K562 (cell line): ENCODE measurements at regions not wholly inside any gene's neighbourhood (a gene's known extent, or its start where the extent isn't known, plus 50 kb on each side); places are given as distances from the start of the nearest gene placed in this dataset.

Source experiments
- ATAC-seq: fragments of 200-7000 bp; cut with Tn5 transposase; 3 replicates; pipeline ENCODE4 v1.9.1; 2020; ENCODE audit warnings: moderate library complexity
- BruUV-seq: library from RNA; stranded (reverse); fragments of 400-500 nt; replicated peaks from 2 replicates; lab custom pipeline; 2021; lab: Mats Ljungman, UMichigan
- CTCF ChIA-PET: fragments of 300-600 bp; formaldehyde crosslinking; extraction: SDS; loops from one replicate; lab custom pipeline; 2021; ENCODE audit warnings: low intra/inter-chr PET ratio; lab: Yijun Ruan, JAX
- POLR2A ChIA-PET: fragments of 300-600, 350-650 bp; sonication (Branson Sonifier 250); formaldehyde crosslinking; extraction: SDS; loops from one replicate; lab custom pipeline; 2021; ENCODE audit warnings: antibody characterized with exemption, inconsistent platforms; lab: Yijun Ruan, JAX
- DNase-seq, 4 experiments: peaks; one replicate each; pipeline versions ENCODE4 v3.0.0 to v3.0.0-alpha.2; 2011 to 2018; ENCODE audit warnings: low spot score in 3 of 4, mixed read lengths in 3 of 4; ENCODE audit errors: extremely low read depth in 1 of 4
- FAIRE-seq: peaks from 2 replicates; lab custom pipeline; 2011; peaks lifted over from hg19 to GRCh38; lab: Jason Lieb, UNC
- H2AFZ ChIP-seq: 2 replicates; pipeline ENCODE4 v1.6.0; 2011; ENCODE audit warnings: low read depth, low read length, control low read depth, inconsistent platforms
- H3K27ac ChIP-seq: fragments of 200-600 bp; 3 replicates; pipeline ENCODE4 v1.8.0; 2011; ENCODE audit warnings: low read depth, mild to moderate bottlenecking, control low read depth, inconsistent platforms, low read length, moderate library complexity, mixed read lengths; ENCODE audit errors: extremely low read depth
- H3K27me3 ChIP-seq, 2 experiments: fragments of 300-600 bp in 1 of 2; 2 replicates in 1 of 2; 3 replicates in 1 of 2; pipeline versions ENCODE4 v1.6.0 to v1.8.0; 2011; ENCODE audit warnings: inconsistent platforms in 2 of 2, low read length in 2 of 2, mild to moderate bottlenecking in 1 of 2, mixed read lengths in 1 of 2, moderate library complexity in 1 of 2; ENCODE audit not compliant: control insufficient read depth in 2 of 2, insufficient read depth in 2 of 2
- H3K36me3 ChIP-seq: fragments of 300-600 bp; 3 replicates; pipeline ENCODE4 v1.8.0; 2011; ENCODE audit warnings: mild to moderate bottlenecking, low read length, inconsistent platforms; ENCODE audit not compliant: control insufficient read depth, insufficient read depth
- H3K4me1 ChIP-seq, 2 experiments: fragments of 200-600 bp in 1 of 2; replicated peaks in 1 of 2; 2 replicates in 1 of 2; 3 replicates in 1 of 2; pipeline versions ENCODE4 v1.5.1 to v1.8.0; 2011; ENCODE audit warnings: inconsistent platforms in 2 of 2, low read length in 2 of 2, mild to moderate bottlenecking in 1 of 2, mixed read lengths in 1 of 2, moderate library complexity in 1 of 2; ENCODE audit not compliant: control insufficient read depth in 2 of 2, insufficient read depth in 2 of 2
- H3K4me2 ChIP-seq: 2 replicates; pipeline ENCODE4 v1.6.1; 2011; ENCODE audit warnings: low read length, control low read depth, inconsistent platforms, mixed read lengths; ENCODE audit not compliant: insufficient read depth
- H3K4me3 ChIP-seq: fragments of 200-600 bp; sonication (generic), shearing (Covaris generic); 2 replicates; pipeline ENCODE4 v1.5.1; 2016; ENCODE audit warnings: control low read depth, inconsistent platforms
- H3K79me2 ChIP-seq: fragments of 200-600 bp; 3 replicates; pipeline ENCODE4 v1.8.0; 2011; ENCODE audit warnings: low read length, inconsistent platforms; ENCODE audit not compliant: control insufficient read depth, insufficient read depth
- H3K9ac ChIP-seq, 2 experiments: 2 replicates each; pipeline versions ENCODE4 v1.6.0 to v1.6.1; 2011; ENCODE audit warnings: low read depth in 2 of 2, low read length in 2 of 2, control low read depth in 1 of 2, inconsistent platforms in 1 of 2, mild to moderate bottlenecking in 1 of 2, mixed read lengths in 1 of 2; ENCODE audit not compliant: insufficient read depth in 1 of 2
- H3K9me1 ChIP-seq: one replicate; pipeline ENCODE4 v1.6.0; 2011; ENCODE audit warnings: inconsistent platforms, mild to moderate bottlenecking, low read length, moderate library complexity; ENCODE audit not compliant: control insufficient read depth, insufficient read depth
- H3K9me3 ChIP-seq: replicated peaks from 2 replicates; pipeline ENCODE4 v1.5.1; 2011; ENCODE audit warnings: low read depth, low read length, inconsistent platforms; ENCODE audit not compliant: control insufficient read depth, insufficient read depth
- H4K20me1 ChIP-seq: replicated peaks from 2 replicates; pipeline ENCODE4 v1.6.1; 2011; ENCODE audit warnings: low read length, inconsistent platforms, mixed read lengths; ENCODE audit not compliant: control insufficient read depth, insufficient read depth
- CBX8 ChIP-seq: fragments of 200-600 bp; sonication (generic); IDR thresholded peaks from 2 replicates; pipeline ENCODE4 v1.6.1; 2012; ENCODE audit warnings: borderline replicate concordance, mixed run types, low read depth, mild to moderate bottlenecking, moderate library complexity, mixed read lengths, low read length, control low read depth, inconsistent platforms; ENCODE audit not compliant: poor library complexity, severe bottlenecking; ENCODE audit errors: extremely low read depth
- CXXC5 ChIP-seq: fragments of 250-450 bp; sonication (Bioruptor Pico); IDR thresholded peaks from 2 replicates; pipeline ENCODE4 v1.8.0; 2022; ENCODE audit warnings: inconsistent platforms, mild to moderate bottlenecking, moderate library complexity
- ETV6 ChIP-seq, 3 experiments: fragments of 150-350 bp in 1 of 3; sonication (generic) in 1 of 3; formaldehyde crosslinking in 1 of 3; IDR thresholded peaks; 2 replicates each; pipeline versions ENCODE4 v1.6.1 to v1.8.0; 2014 to 2022; ENCODE audit warnings: borderline replicate concordance in 2 of 3, low read depth in 2 of 3, antibody characterized with exemption in 1 of 3, low read length in 1 of 3, mild to moderate bottlenecking in 1 of 3, missing genetic modification reagents in 1 of 3
- FIP1L1 ChIP-seq: fragments of 200-400 bp; formaldehyde crosslinking; IDR thresholded peaks from 2 replicates; pipeline ENCODE4 v1.6.1; 2018; ENCODE audit warnings: mild to moderate bottlenecking, low read depth, low read length; ENCODE audit not compliant: poor library complexity, severe bottlenecking
- NELFE ChIP-seq: IDR thresholded peaks from 2 replicates; pipeline ENCODE4 v1.6.1; 2011; ENCODE audit warnings: mild to moderate bottlenecking; ENCODE audit not compliant: insufficient read depth, insufficient read length
- NR3C1 ChIP-seq: sonication (generic); formaldehyde crosslinking; IDR thresholded peaks from 2 replicates; pipeline ENCODE4 v1.8.1; 2022; ENCODE audit warnings: missing genetic modification reagents
- SMC3 ChIP-seq: conservative IDR thresholded peaks from 2 replicates; pipeline ENCODE4 v1.6.1; 2011; ENCODE audit warnings: low read depth, low read length, improper control_type of control experiment; ENCODE audit not compliant: insufficient read depth
- ZNF280A ChIP-seq: fragments of 450-650 bp; IDR thresholded peaks from 2 replicates; pipeline ENCODE4 v1.6.1; 2018; ENCODE audit warnings: mild to moderate bottlenecking, low read depth; ENCODE audit not compliant: partially characterized antibody
- ZNF324 ChIP-seq: fragments of 250-450 bp; sonication (Bioruptor Pico); IDR thresholded peaks from 2 replicates; pipeline ENCODE4 v1.4.0; 2020; ENCODE audit warnings: mild to moderate bottlenecking
- ZNF583 ChIP-seq: fragments of 250-450 bp; sonication (Bioruptor Pico); IDR thresholded peaks from 2 replicates; pipeline ENCODE4 v1.4.0; 2020
- ZNF764 ChIP-seq: fragments of 250-450 bp; sonication (Bioruptor Pico); IDR thresholded peaks from 2 replicates; pipeline ENCODE4 v1.4.0; 2020; ENCODE audit warnings: low read depth, mild to moderate bottlenecking, moderate library complexity
- WGBS: fragments of 100-300 bp; shearing (Covaris generic); methylation state at CpG from one replicate; pipeline ENCODE4 v1.1.6; 2016; ENCODE audit warnings: low coverage, mixed read lengths; ENCODE audit not compliant: insufficient coverage; ENCODE audit errors: missing lambda C conversion rate; 5-methylcytosine and 5-hydroxymethylcytosine counted together
- in situ Hi-C: fragments of 300-500 bp; cut with MboI; formaldehyde crosslinking; loops from 4 replicates; pipeline ENCODE4 v1.15.0; 2018; ENCODE audit warnings: inconsistent platforms, mixed read lengths
- intact Hi-C: fragments of 100-400 bp; cut with micrococcal nuclease; formaldehyde crosslinking; loops from 2 replicates; pipeline ENCODE4 v1.14.2; 2022
- TF ChIP-seq, protein P1 (sequence below): fragments of 450-650 bp; IDR thresholded peaks from 2 replicates; pipeline ENCODE4 v1.6.1; 2016
- TF ChIP-seq, protein P2 (sequence below): fragments of 450-650 bp; formaldehyde crosslinking; IDR thresholded peaks from 2 replicates; pipeline ENCODE4 v1.4.0; 2020; ENCODE audit warnings: mild to moderate bottlenecking, moderate library complexity
- TF ChIP-seq, protein P3 (sequence below): fragments of 250-450 bp; sonication (Bioruptor Pico); IDR thresholded peaks from 2 replicates; pipeline ENCODE4 v1.4.0; 2020; ENCODE audit warnings: mild to moderate bottlenecking, moderate library complexity

DNA sequence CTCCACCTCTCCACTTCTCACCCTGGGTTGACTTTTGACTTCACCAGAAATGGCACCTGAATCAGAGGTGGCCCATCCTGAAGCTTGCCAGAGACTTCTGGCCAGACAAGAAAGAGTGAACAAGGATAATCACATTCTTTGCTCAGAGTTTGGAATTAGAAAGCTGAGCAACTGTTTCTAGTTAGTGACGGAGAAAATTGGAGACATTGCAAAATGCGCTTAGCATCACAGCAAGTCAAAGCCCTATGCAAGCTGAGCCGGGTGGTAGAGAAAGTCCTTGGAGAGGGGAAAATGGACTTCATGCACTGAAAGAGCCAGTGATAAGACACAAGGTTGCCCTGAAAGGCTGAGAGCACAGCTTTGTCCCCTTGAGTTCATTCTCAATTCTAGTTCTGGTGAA is 161.8 kb downstream of the PAH start:
- no peak overlapping the region for H2AFZ ChIP-seq

More for the DNA sequence above, 161.8 kb downstream of the PAH start:
- H3K4me3 ChIP-seq, result no peak overlapping the region
- intact Hi-C loops, result no loop called here
- TF ChIP-seq CBX8, result no peak
- no peak for TF ChIP-seq NELFE
- no peak for TF ChIP-seq NR3C1 (CRISPR knock-in tag)
- TF ChIP-seq CXXC5 (CRISPR knock-in tag), result no peak
- TF ChIP-seq ZNF324 (CRISPR knock-in tag), result no peak
- TF ChIP-seq, protein P1, sequence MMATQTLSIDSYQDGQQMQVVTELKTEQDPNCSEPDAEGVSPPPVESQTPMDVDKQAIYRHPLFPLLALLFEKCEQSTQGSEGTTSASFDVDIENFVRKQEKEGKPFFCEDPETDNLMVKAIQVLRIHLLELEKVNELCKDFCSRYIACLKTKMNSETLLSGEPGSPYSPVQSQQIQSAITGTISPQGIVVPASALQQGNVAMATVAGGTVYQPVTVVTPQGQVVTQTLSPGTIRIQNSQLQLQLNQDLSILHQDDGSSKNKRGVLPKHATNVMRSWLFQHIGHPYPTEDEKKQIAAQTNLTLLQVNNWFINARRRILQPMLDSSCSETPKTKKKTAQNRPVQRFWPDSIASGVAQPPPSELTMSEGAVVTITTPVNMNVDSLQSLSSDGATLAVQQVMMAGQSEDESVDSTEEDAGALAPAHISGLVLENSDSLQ, result no peak
- TF ChIP-seq SMC3, result no peak
- TF ChIP-seq, protein P2, sequence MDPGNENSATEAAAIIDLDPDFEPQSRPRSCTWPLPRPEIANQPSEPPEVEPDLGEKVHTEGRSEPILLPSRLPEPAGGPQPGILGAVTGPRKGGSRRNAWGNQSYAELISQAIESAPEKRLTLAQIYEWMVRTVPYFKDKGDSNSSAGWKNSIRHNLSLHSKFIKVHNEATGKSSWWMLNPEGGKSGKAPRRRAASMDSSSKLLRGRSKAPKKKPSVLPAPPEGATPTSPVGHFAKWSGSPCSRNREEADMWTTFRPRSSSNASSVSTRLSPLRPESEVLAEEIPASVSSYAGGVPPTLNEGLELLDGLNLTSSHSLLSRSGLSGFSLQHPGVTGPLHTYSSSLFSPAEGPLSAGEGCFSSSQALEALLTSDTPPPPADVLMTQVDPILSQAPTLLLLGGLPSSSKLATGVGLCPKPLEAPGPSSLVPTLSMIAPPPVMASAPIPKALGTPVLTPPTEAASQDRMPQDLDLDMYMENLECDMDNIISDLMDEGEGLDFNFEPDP (CRISPR knock-in tag), result no peak
- TF ChIP-seq, protein P3, sequence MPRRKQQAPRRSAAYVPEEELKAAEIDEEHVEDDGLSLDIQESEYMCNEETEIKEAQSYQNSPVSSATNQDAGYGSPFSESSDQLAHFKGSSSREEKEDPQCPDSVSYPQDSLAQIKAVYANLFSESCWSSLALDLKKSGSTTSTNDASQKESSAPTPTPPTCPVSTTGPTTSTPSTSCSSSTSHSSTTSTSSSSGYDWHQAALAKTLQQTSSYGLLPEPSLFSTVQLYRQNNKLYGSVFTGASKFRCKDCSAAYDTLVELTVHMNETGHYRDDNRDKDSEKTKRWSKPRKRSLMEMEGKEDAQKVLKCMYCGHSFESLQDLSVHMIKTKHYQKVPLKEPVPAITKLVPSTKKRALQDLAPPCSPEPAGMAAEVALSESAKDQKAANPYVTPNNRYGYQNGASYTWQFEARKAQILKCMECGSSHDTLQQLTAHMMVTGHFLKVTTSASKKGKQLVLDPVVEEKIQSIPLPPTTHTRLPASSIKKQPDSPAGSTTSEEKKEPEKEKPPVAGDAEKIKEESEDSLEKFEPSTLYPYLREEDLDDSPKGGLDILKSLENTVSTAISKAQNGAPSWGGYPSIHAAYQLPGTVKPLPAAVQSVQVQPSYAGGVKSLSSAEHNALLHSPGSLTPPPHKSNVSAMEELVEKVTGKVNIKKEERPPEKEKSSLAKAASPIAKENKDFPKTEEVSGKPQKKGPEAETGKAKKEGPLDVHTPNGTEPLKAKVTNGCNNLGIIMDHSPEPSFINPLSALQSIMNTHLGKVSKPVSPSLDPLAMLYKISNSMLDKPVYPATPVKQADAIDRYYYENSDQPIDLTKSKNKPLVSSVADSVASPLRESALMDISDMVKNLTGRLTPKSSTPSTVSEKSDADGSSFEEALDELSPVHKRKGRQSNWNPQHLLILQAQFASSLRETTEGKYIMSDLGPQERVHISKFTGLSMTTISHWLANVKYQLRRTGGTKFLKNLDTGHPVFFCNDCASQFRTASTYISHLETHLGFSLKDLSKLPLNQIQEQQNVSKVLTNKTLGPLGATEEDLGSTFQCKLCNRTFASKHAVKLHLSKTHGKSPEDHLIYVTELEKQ, result no peak
- no peak for TF ChIP-seq ZNF764 (CRISPR knock-in tag)
- no peak for TF ChIP-seq ETV6 (IDR thresholded peaks at IDR 0.05; ENCODE audit: borderline replicate concordance in 1 of 2, low read depth in 2 of 2, low read length in 1 of 2)
- TF ChIP-seq ETV6 (CRISPR knock-in tag; IDR thresholded peaks at IDR 0.05; ENCODE audit: borderline replicate concordance), result no peak
- TF ChIP-seq ZNF583 (CRISPR knock-in tag), result no peak
- TF ChIP-seq ZNF280A, result no peak
- TF ChIP-seq FIP1L1, result no peak
- WGBS, result 6% methylated on average over 3 of the region's 3 CpGs
- ATAC-seq (no peak), DNase-seq (no peak), FAIRE-seq (no peak)
- in situ Hi-C loops, result no loop called here
- ChIA-PET POLR2A (no interaction called here), CTCF (no interaction called here)
- no peaks in the 10 kb centered on the region for H3K4me1 ChIP-seq
- no peaks in the 10 kb centered on the region for H3K36me3 ChIP-seq
- H4K20me1 ChIP-seq, result no peaks in the 10 kb centered on the region
- H3K9ac ChIP-seq, result no peak overlapping the region
- BruUV-seq, result no TSS peak
- no peak overlapping the region for H3K27ac ChIP-seq
- no peaks in the 10 kb centered on the region for H3K9me3 ChIP-seq
- H3K79me2 ChIP-seq, result no peaks in the 10 kb centered on the region
- H3K9me1 ChIP-seq, result no peaks in the 10 kb centered on the region
- H3K4me2 ChIP-seq, result no peak overlapping the region
- peaks cover 0 to 5% of the 10 kb centered on the region in 2 experiments; a peak in 2 of 5 replicates for H3K27me3 ChIP-seq
